AG04449 (cell line): ENCODE measurements at regions not wholly inside any gene's neighbourhood (a gene's known extent, or its start where the extent isn't known, plus 50 kb on each side); places are given as distances from the start of the nearest gene placed in this dataset.

Source experiments
- CTCF ChIA-PET: fragments of 350-600 bp; formaldehyde crosslinking; extraction: SDS; loops from one replicate; lab custom pipeline; 2021; ENCODE audit warnings: antibody characterized with exemption; lab: Yijun Ruan, JAX
- POLR2A ChIA-PET: fragments of 400-600, 350-600 bp; formaldehyde crosslinking; extraction: SDS; loops from one replicate; lab custom pipeline; 2020; ENCODE audit warnings: antibody characterized with exemption, inconsistent platforms; lab: Yijun Ruan, JAX
- DNase-seq: peaks from one replicate; pipeline ENCODE4 v3.0.0-alpha.2; 2010; ENCODE audit warnings: low read depth, low spot score
- H3K4me3 ChIP-seq: 2 replicates; pipeline ENCODE4 v1.5.1; 2011; ENCODE audit warnings: low read depth, mild to moderate bottlenecking, control low read depth, low read length
- CTCF ChIP-seq: IDR thresholded peaks from one replicate; pipeline ENCODE4 v1.5.1; 2011; ENCODE audit warnings: mild to moderate bottlenecking, moderate library complexity, low read length, control low read depth, inconsistent platforms; ENCODE audit not compliant: insufficient read depth; ENCODE audit errors: missing control alignments

- no peak for DNase-seq
- TF ChIP-seq CTCF = no peak
- CTCF ChIA-PET = interaction anchor here (1.1 to 11.1 kb wide), 12 partner anchors 9 to 252 kb away, joined by 3 to 325 read pairs (median 8); partner anchors contain the start of gene RASGRP1
- POLR2A ChIA-PET = interaction anchor here (0.7 kb wide), 2 partner anchors 238 to 528 kb away, joined by 5 read pairs; partner anchors contain the start of gene FAM98B
- no peak overlapping the region for H3K4me3 ChIP-seq
These were observed 127.6 kb upstream of the RASGRP1 start for GRCh38 chr15:38691965-38692788.

GRCh38 chr15:38692789-38693062 lies 128.1 kb upstream of the RASGRP1 start:
- ChIA-PET POLR2A (interaction anchor here (0.7 kb wide), 2 partner anchors 239 to 529 kb away, joined by 5 read pairs; partner anchors contain the start of gene FAM98B), CTCF (interaction anchor here (4.8 to 11.1 kb wide), 4 partner anchors 8 to 252 kb away, joined by 40 to 325 read pairs (median 164); partner anchors contain the start of gene RASGRP1)
- DNase-seq = no peak
- no peak overlapping the region for H3K4me3 ChIP-seq
- no peak for TF ChIP-seq CTCF

GRCh38 chr15:38695249-38696108 lies 130.9 kb upstream of the RASGRP1 start:
- TF ChIP-seq CTCF = no peak
- ChIA-PET POLR2A (interaction anchor here (0.6 kb wide), 1 partner anchor 885 kb away, joined by 3 read pairs; the partner anchor contains the start of gene THBS1), CTCF (interaction anchor here (1.0 to 15.5 kb wide), 7 partner anchors 8 to 692 kb away, joined by 3 to 227 read pairs (median 8); partner anchors contain the start of gene RASGRP1)
- DNase-seq = no peak
- H3K4me3 ChIP-seq = no peak overlapping the region

GRCh38 chr15:38696109-38696727 lies 131.6 kb upstream of the RASGRP1 start:
- H3K4me3 ChIP-seq = no peak overlapping the region
- TF ChIP-seq CTCF = no peak
- ChIA-PET CTCF (interaction anchor here (0.8 to 15.5 kb wide), 10 partner anchors 8 to 885 kb away, joined by 3 to 227 read pairs (median 4); partner anchors contain the start of genes RASGRP1 and THBS1), POLR2A (interaction anchor here (0.6 kb wide), 1 partner anchor 884 kb away, joined by 3 read pairs; the partner anchor contains the start of gene THBS1)
- no peak for DNase-seq

GRCh38 chr15:38696790-38697495 lies 132.3 kb upstream of the RASGRP1 start:
- ChIA-PET POLR2A (no interaction called here), CTCF (interaction anchor here (0.8 to 15.5 kb wide), 11 partner anchors 9 to 884 kb away, joined by 3 to 227 read pairs (median 5); partner anchors contain the start of genes RASGRP1 and THBS1)
- DNase-seq = no peak
- TF ChIP-seq CTCF = no peak
- H3K4me3 ChIP-seq = no peak overlapping the region
